ENCODE measurements at regions not wholly inside any gene's neighbourhood (a gene's known extent, or its start where the extent isn't known, plus 50 kb on each side); places are given as distances from the start of the nearest gene placed in this dataset.
"Not testable (repeated sequence)": the region's sequence is repeated elsewhere in the genome, so short reads cannot be mapped to it uniquely, and the experiment has no call there.

GRCh38 chr9:22170556-22170955, 161.5 kb upstream of the CDKN2B start:
- DNase-seq (ENCODE audit: insufficient read length) (no peak), FAIRE-seq (no peak)
- TF ChIP-seq TAF1 (IDR thresholded peaks at IDR 0.05; ENCODE audit: borderline replicate concordance, low read depth, low read length) (no peak), POLR2A (IDR thresholded peaks at IDR 0.05; ENCODE audit: low read depth, low read length) (no peak), POLR2AphosphoS5 (IDR thresholded peaks at IDR 0.05; ENCODE audit: low read depth, low read length) (no peak)

- FAIRE-seq (no peak), DNase-seq (ENCODE audit: insufficient read length) (no peak)
- TF ChIP-seq POLR2AphosphoS5 (IDR thresholded peaks at IDR 0.05; ENCODE audit: low read depth, low read length) (no peak), TAF1 (IDR thresholded peaks at IDR 0.05; ENCODE audit: borderline replicate concordance, low read depth, low read length) (no peak), POLR2A (IDR thresholded peaks at IDR 0.05; ENCODE audit: low read depth, low read length) (no peak)
Measured at GRCh38 chr9:22170990-22171670, 162.0 kb upstream of the CDKN2B start.

- no peak for FAIRE-seq
Measured at GRCh38 chr9:22171691-22172090, 162.6 kb upstream of the CDKN2B start.

GRCh38 chr9:22173908-22174307, 164.8 kb upstream of the CDKN2B start:
- FAIRE-seq: no peak
- TF ChIP-seq TAF1 (IDR thresholded peaks at IDR 0.05; ENCODE audit: borderline replicate concordance, low read depth, low read length): no peak
- TF ChIP-seq POLR2A (IDR thresholded peaks at IDR 0.05; ENCODE audit: low read depth, low read length): no peak
- TF ChIP-seq POLR2AphosphoS5 (IDR thresholded peaks at IDR 0.05; ENCODE audit: low read depth, low read length): no peak

More at GRCh38 chr9:22171691-22172090, 162.6 kb upstream of the CDKN2B start:
- no peak for DNase-seq (ENCODE audit: insufficient read length)
- TF ChIP-seq POLR2AphosphoS5 (IDR thresholded peaks at IDR 0.05; ENCODE audit: low read depth, low read length) (no peak), POLR2A (IDR thresholded peaks at IDR 0.05; ENCODE audit: low read depth, low read length) (no peak), TAF1 (IDR thresholded peaks at IDR 0.05; ENCODE audit: borderline replicate concordance, low read depth, low read length) (no peak)

GRCh38 chr9:22175972-22176545, 167.0 kb upstream of the CDKN2B start:
- FAIRE-seq (no peak), DNase-seq (ENCODE audit: insufficient read length) (no peak)
- TF ChIP-seq TAF1 (IDR thresholded peaks at IDR 0.05; ENCODE audit: borderline replicate concordance, low read depth, low read length) (no peak), POLR2AphosphoS5 (IDR thresholded peaks at IDR 0.05; ENCODE audit: low read depth, low read length) (no peak), POLR2A (IDR thresholded peaks at IDR 0.05; ENCODE audit: low read depth, low read length) (no peak)

More at GRCh38 chr9:22173908-22174307, 164.8 kb upstream of the CDKN2B start:
- DNase-seq (ENCODE audit: insufficient read length): no peak

GRCh38 chr9:22181021-22181420, 171.9 kb upstream of the CDKN2B start:
- not testable (repeated sequence) for FAIRE-seq; DNase-seq (ENCODE audit: insufficient read length)

GRCh38 chr9:22189471-22189870, 180.4 kb upstream of the CDKN2B start:
- TF ChIP-seq TAF1 (IDR thresholded peaks at IDR 0.05; ENCODE audit: borderline replicate concordance, low read depth, low read length): no peak
- TF ChIP-seq POLR2A (IDR thresholded peaks at IDR 0.05; ENCODE audit: low read depth, low read length): no peak
- TF ChIP-seq POLR2AphosphoS5 (IDR thresholded peaks at IDR 0.05; ENCODE audit: low read depth, low read length): no peak
- no peak for FAIRE-seq
- DNase-seq (ENCODE audit: insufficient read length): no peak

GRCh38 chr9:22197000-22197399, 187.9 kb upstream of the CDKN2B start:
- FAIRE-seq; DNase-seq (ENCODE audit: insufficient read length): not testable (repeated sequence)

GRCh38 chr9:22198681-22199080, 189.6 kb upstream of the CDKN2B start:
- FAIRE-seq: no peak

GRCh38 chr9:22201256-22201655, 192.2 kb upstream of the CDKN2B start:
- no peak for TF ChIP-seq POLR2A (IDR thresholded peaks at IDR 0.05; ENCODE audit: low read depth, low read length)
- TF ChIP-seq TAF1 (IDR thresholded peaks at IDR 0.05; ENCODE audit: borderline replicate concordance, low read depth, low read length): no peak
- TF ChIP-seq POLR2AphosphoS5 (IDR thresholded peaks at IDR 0.05; ENCODE audit: low read depth, low read length): no peak
- DNase-seq (ENCODE audit: insufficient read length) (no peak), FAIRE-seq (no peak)

More at GRCh38 chr9:22198681-22199080, 189.6 kb upstream of the CDKN2B start:
- DNase-seq (ENCODE audit: insufficient read length): no peak
- no peak for TF ChIP-seq POLR2AphosphoS5 (IDR thresholded peaks at IDR 0.05; ENCODE audit: low read depth, low read length)
- no peak for TF ChIP-seq POLR2A (IDR thresholded peaks at IDR 0.05; ENCODE audit: low read depth, low read length)
- TF ChIP-seq TAF1 (IDR thresholded peaks at IDR 0.05; ENCODE audit: borderline replicate concordance, low read depth, low read length): no peak

GRCh38 chr9:22203371-22204138, 194.4 kb upstream of the CDKN2B start:
- no peak for DNase-seq (ENCODE audit: insufficient read length)
- TF ChIP-seq POLR2A (IDR thresholded peaks at IDR 0.05; ENCODE audit: low read depth, low read length): no peak
- TF ChIP-seq TAF1 (IDR thresholded peaks at IDR 0.05; ENCODE audit: borderline replicate concordance, low read depth, low read length): no peak
- no peak for TF ChIP-seq POLR2AphosphoS5 (IDR thresholded peaks at IDR 0.05; ENCODE audit: low read depth, low read length)
- no peak for FAIRE-seq

GRCh38 chr9:22204240-22204639, 195.1 kb upstream of the CDKN2B start:
- DNase-seq (ENCODE audit: insufficient read length) (no peak), FAIRE-seq (no peak)
- TF ChIP-seq POLR2A (IDR thresholded peaks at IDR 0.05; ENCODE audit: low read depth, low read length) (no peak), POLR2AphosphoS5 (IDR thresholded peaks at IDR 0.05; ENCODE audit: low read depth, low read length) (no peak), TAF1 (IDR thresholded peaks at IDR 0.05; ENCODE audit: borderline replicate concordance, low read depth, low read length) (no peak)

All from GM12892 (cell line).